Keratinocyte (primary cell): ENCODE measurements at regions not wholly inside any gene's neighbourhood (a gene's known extent, or its start where the extent isn't known, plus 50 kb on each side); places are given as distances from the start of the nearest gene placed in this dataset.

Experiments used
- DNase-seq: peaks from one replicate; pipeline ENCODE4 v3.0.0-alpha.2; 2011; ENCODE audit warnings: low read depth, missing footprints, low spot score
- FAIRE-seq: peaks from 2 replicates; lab custom pipeline; 2011; peaks lifted over from hg19 to GRCh38; lab: Jason Lieb, UNC
- H2AFZ ChIP-seq: 2 replicates; pipeline ENCODE4 v1.6.0; 2012; ENCODE audit warnings: low read length, control low read depth, inconsistent platforms; ENCODE audit not compliant: control insufficient read depth
- H3K27ac ChIP-seq: 2 replicates; pipeline ENCODE4 v1.5.1; 2011; ENCODE audit warnings: low read length; ENCODE audit not compliant: control insufficient read depth, insufficient read depth
- H3K27me3 ChIP-seq: 3 replicates; pipeline ENCODE4 v1.6.0; 2011; ENCODE audit warnings: low read length; ENCODE audit not compliant: control insufficient read depth, insufficient read depth; ENCODE audit errors: extremely low read depth
- H3K36me3 ChIP-seq, 2 experiments: 2 replicates in 1 of 2; 3 replicates in 1 of 2; pipeline ENCODE4 v1.5.1; 2011; ENCODE audit warnings: low read length in 2 of 2, mild to moderate bottlenecking in 1 of 2; ENCODE audit not compliant: control insufficient read depth in 2 of 2, insufficient read depth in 2 of 2; ENCODE audit errors: extremely low read depth in 1 of 2
- H3K4me1 ChIP-seq: 3 replicates; pipeline ENCODE4 v1.5.1; 2011; ENCODE audit warnings: low read length; ENCODE audit not compliant: control insufficient read depth, insufficient read depth; ENCODE audit errors: extremely low read depth
- H3K4me2 ChIP-seq: 3 replicates; pipeline ENCODE4 v1.6.0; 2011; ENCODE audit warnings: low read depth, low read length; ENCODE audit not compliant: control insufficient read depth, insufficient read depth; ENCODE audit errors: extremely low read depth
- H3K4me3 ChIP-seq, 3 experiments: fragments of 200-600 bp in 1 of 3; sonication (generic) in 1 of 3; 2 replicates in 2 of 3; 3 replicates in 1 of 3; pipeline ENCODE4 v1.5.1; 2011 to 2016; ENCODE audit warnings: low read length in 3 of 3, mild to moderate bottlenecking in 3 of 3, control low read depth in 2 of 3, inconsistent platforms in 1 of 3, low read depth in 1 of 3, mixed read lengths in 1 of 3, mixed run types in 1 of 3, moderate library complexity in 1 of 3; ENCODE audit not compliant: control insufficient read depth in 2 of 3, insufficient read depth in 2 of 3; ENCODE audit errors: extremely low read depth in 1 of 3
- H3K79me2 ChIP-seq: 2 replicates; pipeline ENCODE4 v1.6.0; 2012; ENCODE audit warnings: low read length; ENCODE audit not compliant: control insufficient read depth, insufficient read depth
- H3K9ac ChIP-seq: 3 replicates; pipeline ENCODE4 v1.6.0; 2011; ENCODE audit warnings: low read length; ENCODE audit not compliant: control insufficient read depth, insufficient read depth; ENCODE audit errors: extremely low read depth
- H3K9me1 ChIP-seq: 3 replicates; pipeline ENCODE4 v1.6.0; 2011; ENCODE audit warnings: low read length; ENCODE audit not compliant: control insufficient read depth, insufficient read depth; ENCODE audit errors: extremely low read depth
- H3K9me3 ChIP-seq: 2 replicates; pipeline ENCODE4 v1.5.1; 2012; ENCODE audit warnings: low read depth, low read length; ENCODE audit not compliant: control insufficient read depth
- H4K20me1 ChIP-seq: 3 replicates; pipeline ENCODE4 v1.6.0; 2011; ENCODE audit warnings: low read length; ENCODE audit not compliant: control insufficient read depth, insufficient read depth; ENCODE audit errors: extremely low read depth
- CTCF ChIP-seq, 3 experiments: IDR thresholded peaks in 1 of 3; conservative IDR thresholded peaks in 1 of 3; optimal IDR thresholded peaks in 1 of 3; 2 replicates in 2 of 3; 3 replicates in 1 of 3; pipeline versions ENCODE3 to v1.5.1; 2011; ENCODE audit warnings: low read length in 3 of 3, mild to moderate bottlenecking in 3 of 3, moderate library complexity in 2 of 3, control low read depth in 1 of 3, inconsistent platforms in 1 of 3; ENCODE audit not compliant: insufficient read depth in 2 of 3; ENCODE audit errors: extremely low read depth in 1 of 3
- EZH2 ChIP-seq: IDR thresholded peaks from one replicate; pipeline ENCODE4 v1.6.1; 2012; ENCODE audit warnings: inconsistent platforms, mild to moderate bottlenecking, low read length, moderate library complexity
- dilution Hi-C: fragments of 300-500 bp; cut with MboI; formaldehyde crosslinking; loops from one replicate; pipeline ENCODE4 v1.7.0; 2020; ENCODE audit warnings: low sequenced_read_pairs; ENCODE audit not compliant: extremely low pct_ligation_motif_present

- no peak for DNase-seq
- no peak for TF ChIP-seq EZH2
- no peak for TF ChIP-seq CTCF (optimal IDR thresholded peaks at IDR 0.05 in 1 of 3, IDR thresholded peaks at IDR 0.05 in 1 of 3, conservative IDR thresholded peaks at IDR 0.05 in 1 of 3; ENCODE audit: extremely low read depth in 1 of 3, insufficient read depth in 2 of 3, low read length in 3 of 3)
- H3K27me3 ChIP-seq, result no peaks in the 10 kb centered on the region
- no peak overlapping the region for H3K27ac ChIP-seq
- no peak overlapping the region for H3K9ac ChIP-seq
- no peaks in the 10 kb centered on the region for H4K20me1 ChIP-seq
- no peaks in the 10 kb centered on the region for H3K79me2 ChIP-seq
- no peak for FAIRE-seq
- H2AFZ ChIP-seq, result no peak overlapping the region
- H3K4me2 ChIP-seq, result no peak overlapping the region
- H3K4me3 ChIP-seq, result no peak overlapping the region
- no peaks in the 10 kb centered on the region for H3K9me1 ChIP-seq
- no peaks in the 10 kb centered on the region for H3K4me1 ChIP-seq
- dilution Hi-C loops, result no loop called here
- H3K36me3 ChIP-seq, result no peaks in the 10 kb centered on the region
- no peaks in the 10 kb centered on the region for H3K9me3 ChIP-seq
These were observed 128.9 kb upstream of the LEF1 start for GRCh38 chr4:108297605-108298004.

- FAIRE-seq (no peak), DNase-seq (no peak)
- TF ChIP-seq EZH2, result no peak
- no peak for TF ChIP-seq CTCF (optimal IDR thresholded peaks at IDR 0.05 in 1 of 3, IDR thresholded peaks at IDR 0.05 in 1 of 3, conservative IDR thresholded peaks at IDR 0.05 in 1 of 3; ENCODE audit: extremely low read depth in 1 of 3, insufficient read depth in 2 of 3, low read length in 3 of 3)
- no peaks in the 10 kb centered on the region for H3K27me3 ChIP-seq
- H3K27ac ChIP-seq, result no peak overlapping the region
- no peak overlapping the region for H3K4me2 ChIP-seq
- no peaks in the 10 kb centered on the region for H3K4me1 ChIP-seq
- H3K36me3 ChIP-seq, result no peaks in the 10 kb centered on the region
- H4K20me1 ChIP-seq, result no peaks in the 10 kb centered on the region
- no peaks in the 10 kb centered on the region for H3K9me1 ChIP-seq
- H3K79me2 ChIP-seq, result no peaks in the 10 kb centered on the region
- no peak overlapping the region for H3K9ac ChIP-seq
- H3K4me3 ChIP-seq, result no peak overlapping the region
- H3K9me3 ChIP-seq, result no peaks in the 10 kb centered on the region
- dilution Hi-C loops, result no loop called here
- no peak overlapping the region for H2AFZ ChIP-seq
These were observed 123.5 kb upstream of the LEF1 start for GRCh38 chr4:108292229-108292628.
